GM18907 (cell line): ENCODE measurements at regions not wholly inside any gene's neighbourhood (a gene's known extent, or its start where the extent isn't known, plus 50 kb on each side); places are given as distances from the start of the nearest gene placed in this dataset.

Experiments
- ATAC-seq: cut with Tn5 transposase; IDR thresholded peaks from one replicate; pipeline ENCODE4 v1.9.1; 2021; ENCODE audit warnings: mild to moderate bottlenecking, moderate library complexity; ENCODE audit not compliant: unreplicated experiment

- ATAC-seq, result no peak
Observed at GRCh38 chr5:34526682-34527305, 129.3 kb upstream of the RAI14 start.

DNA sequence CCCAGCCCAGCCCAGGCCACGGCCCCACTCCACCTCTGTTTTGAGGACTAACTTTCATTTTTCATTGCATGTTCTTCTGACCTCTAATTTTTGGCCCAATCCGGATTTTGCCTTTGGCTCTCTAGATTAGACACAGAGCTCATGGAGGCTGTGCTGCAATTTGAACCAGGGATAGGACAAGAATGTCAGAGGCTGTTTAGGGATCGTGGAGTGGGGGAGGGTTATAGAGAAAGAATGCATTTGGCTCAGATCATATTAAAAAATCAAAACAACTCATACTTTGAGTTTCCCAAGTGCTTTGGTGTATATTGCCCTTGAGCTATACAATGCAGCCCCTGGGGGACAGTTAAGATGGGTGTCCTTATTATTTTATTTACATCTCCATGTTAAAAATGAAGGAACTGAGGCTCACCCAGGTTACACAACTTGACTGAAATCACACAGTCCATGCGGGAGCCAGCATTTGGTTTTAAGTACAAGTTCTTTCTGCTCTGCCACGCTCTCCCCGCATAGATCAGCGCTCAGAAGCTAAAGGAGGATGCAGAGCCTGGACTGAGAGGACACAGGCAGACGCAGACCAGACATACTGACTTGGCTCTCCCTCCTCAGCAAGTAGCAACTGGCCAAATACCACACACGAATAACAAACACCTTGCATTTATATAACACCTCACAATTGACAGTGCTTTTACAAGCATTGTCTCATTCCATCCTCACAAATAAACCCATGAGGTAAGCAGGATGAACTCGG is 126.4 kb upstream of the RAI14 start:
- ATAC-seq, result no peak

DNA sequence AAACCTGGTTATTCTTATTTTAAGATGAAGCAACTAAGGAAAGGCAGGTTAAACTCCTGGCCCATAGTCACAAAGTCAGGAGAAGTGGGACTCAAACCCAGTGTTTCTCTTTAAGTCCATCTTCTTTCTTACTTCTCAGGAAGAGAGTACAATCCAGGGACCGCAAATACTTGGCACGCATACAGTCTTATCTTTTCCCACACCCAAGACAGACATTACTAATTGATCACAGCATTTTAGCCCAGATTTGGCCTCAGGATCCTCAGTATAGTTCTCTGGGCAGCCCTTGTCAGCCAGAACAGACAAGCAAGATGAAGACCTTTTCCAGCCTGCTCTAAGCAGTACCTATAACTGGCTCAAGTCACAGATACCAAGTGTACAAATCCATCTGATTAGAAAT is 125.5 kb upstream of the RAI14 start:
- ATAC-seq, result no peak

DNA sequence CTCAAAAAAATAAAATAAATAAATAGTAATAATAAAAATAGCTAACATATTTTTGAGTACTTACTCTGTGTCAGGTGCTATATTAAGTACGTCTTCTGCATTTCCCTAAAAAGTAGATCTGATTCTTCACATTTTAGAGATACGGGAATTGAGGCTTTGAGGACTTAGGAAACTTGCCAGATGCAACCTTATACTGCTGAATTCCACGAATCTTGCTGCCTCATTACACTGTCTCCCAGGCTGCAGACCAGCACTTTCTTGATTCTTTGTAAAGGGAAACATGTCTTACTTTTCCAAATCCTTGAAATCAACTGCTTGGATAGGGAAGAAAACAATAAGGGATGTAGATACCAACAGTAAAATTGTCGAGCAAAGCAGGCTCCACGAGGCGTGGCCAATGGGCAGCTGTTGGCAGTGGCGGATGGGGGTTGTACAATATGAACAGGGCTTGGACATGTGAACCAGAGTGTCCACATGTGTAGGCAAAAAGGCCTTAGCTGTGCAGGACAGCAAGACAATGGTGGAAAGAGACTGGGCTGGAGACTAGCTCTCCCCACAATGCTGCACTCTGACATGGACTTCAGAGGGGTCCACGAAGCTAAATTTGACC is 124.3 kb upstream of the RAI14 start:
- no peak for ATAC-seq

GRCh38 chr5:34533582-34534522 is 122.3 kb upstream of the RAI14 start:
- ATAC-seq, result peak; percentile 52

DNA sequence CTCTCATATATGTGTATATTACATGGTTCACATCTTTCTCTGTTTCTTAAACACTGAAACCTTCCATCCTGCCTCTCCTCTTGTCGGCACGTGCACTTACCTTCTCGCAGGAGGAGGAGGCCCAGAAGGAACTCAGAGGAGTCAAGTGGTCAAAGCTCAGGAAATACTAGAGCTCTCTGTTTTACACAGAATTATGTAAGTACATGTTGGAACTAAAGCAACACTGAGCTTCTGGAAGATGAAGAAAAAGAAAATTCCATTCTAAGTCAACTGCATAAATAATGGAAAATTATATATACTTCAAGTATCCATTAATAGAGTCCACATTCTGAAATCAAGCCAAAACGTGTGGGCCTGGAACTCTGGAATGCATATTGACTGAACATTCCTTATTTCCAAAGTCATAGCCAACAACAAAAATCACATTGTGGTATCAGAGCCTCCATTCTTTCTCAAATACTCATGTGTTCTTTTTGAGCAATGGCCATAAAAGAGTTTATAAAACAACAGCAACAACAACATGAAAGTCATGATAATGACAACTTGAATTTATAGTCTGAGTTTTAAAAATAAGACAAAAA is 121.5 kb upstream of the RAI14 start:
- no peak for ATAC-seq

- no peak for ATAC-seq
Observed at GRCh38 chr5:34535433-34535832, 120.7 kb upstream of the RAI14 start.

DNA sequence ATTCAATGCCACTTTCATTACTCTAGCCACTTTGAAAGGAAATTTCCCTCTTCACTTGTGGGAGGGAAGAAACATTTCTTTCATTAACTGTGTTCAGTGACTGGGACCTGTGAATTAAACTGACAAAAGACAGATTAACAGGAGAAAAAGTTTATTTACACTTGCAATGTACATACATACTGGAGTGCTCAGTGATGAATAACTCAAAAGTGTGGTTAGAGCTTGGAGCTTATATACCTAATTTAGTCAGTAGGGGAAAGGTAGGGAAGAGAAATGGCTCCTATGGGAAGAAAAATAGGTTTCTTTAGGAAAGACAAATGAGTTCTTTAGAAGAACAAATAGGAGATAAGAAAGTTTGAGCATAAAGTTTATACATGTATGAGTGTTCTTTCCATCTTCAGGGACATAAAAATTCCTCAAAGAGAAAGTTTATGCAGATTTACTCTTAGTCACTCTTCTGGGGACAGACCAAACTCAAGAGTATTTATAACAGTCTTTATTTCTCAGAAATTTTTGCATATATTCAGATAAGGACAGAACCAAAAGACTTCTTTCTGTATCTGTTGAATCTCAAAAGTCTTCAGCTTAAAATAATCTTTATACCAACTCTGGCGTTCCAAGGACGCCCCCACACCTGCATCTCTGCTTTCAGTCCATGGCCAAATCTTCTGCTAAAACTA is 120.0 kb upstream of the RAI14 start:
- ATAC-seq, result no peak

DNA sequence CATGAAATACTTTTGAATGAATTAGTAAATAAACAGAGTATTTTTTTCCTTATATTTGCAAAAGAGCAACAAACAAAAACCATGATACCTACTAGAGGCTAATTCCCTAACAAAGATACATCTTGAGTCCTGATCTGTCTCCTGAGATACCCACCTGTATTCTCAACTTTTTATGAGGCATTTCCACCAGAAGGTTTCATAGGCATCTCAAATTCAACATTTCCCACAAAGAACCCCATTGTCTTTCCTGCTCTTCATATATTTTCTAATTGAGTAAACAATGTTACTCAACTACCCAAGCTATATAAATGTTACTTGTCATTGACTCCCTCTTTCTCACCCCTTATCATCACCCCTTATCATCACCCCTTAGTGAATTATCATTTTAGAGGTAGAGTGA is 119.4 kb upstream of the RAI14 start:
- ATAC-seq, result no peak

DNA sequence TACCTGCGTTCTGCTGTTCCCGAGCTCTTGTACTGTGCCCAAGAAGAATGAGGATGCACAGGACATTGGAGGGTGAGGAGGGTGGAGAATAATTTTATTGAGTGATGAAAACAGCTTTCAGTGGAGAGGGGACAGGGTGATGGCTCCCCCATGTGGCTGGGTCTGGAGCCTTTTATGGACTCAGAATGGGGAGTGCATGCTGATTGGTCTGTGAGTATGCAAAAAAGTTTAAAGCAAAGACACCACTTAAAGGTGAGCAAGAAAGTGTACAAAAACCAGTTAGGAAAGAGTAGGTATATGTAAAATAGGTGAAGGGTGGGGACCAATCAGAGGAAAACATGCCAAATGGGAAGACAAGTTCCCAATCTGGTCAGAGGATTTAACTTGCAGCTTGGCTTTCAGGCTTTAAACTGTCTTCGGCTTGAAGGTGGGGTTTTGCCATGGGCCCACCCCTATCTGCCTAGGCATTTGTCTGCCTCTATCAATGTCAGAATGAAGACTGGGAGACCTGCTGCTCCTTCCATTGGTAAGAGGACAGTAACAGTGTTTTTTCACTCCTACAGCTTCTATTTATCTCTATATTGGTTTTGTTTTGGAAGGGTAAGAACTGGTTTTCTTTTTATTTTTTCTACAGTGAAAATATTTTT is 118.0 kb upstream of the RAI14 start:
- no peak for ATAC-seq

DNA sequence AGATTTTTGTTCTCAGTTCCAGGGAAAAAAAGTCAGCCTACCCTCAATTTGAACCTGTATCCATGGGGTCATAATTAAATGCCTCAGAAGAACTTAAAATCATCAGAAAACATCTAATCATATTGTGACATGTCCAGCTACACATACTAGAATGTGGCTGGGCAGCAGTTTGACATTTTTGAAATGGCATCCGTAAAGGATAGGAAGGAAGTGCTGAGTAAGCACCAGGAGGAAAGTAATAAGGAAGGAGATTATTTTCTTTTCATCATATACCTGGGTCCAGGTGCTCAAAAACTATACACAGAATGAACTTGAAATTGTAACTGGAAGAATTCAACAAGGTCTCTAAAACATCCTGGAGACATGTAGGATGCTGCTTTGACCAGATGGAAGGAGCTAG is 116.9 kb upstream of the RAI14 start:
- ATAC-seq, result no peak

GRCh38 chr5:34541067-34541466 is 115.1 kb upstream of the RAI14 start:
- ATAC-seq, result no peak

GRCh38 chr5:34542818-34543217 is 113.3 kb upstream of the RAI14 start:
- ATAC-seq, result no peak

DNA sequence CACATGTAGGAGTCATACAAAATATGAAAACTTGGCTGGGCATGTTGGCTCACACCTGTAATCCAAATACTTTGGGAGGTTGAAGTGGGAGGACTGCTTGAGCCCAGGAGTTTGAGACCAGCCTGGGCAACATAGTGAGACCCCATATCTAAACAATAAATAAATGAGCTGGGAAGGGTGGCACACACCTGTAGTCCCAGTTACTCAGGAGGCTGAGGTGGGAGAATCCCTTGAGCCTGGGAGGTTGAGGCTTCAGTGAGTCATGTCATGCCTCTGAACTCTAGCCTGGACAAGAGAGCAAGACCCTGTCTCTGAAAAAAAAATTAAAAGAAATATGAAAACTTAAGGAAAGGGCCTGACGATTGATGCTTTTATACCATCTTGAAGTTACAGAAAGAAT is 112.4 kb upstream of the RAI14 start:
- no peak for ATAC-seq

- no peak for ATAC-seq
Observed at GRCh38 chr5:34544403-34544802, 111.7 kb upstream of the RAI14 start.

DNA sequence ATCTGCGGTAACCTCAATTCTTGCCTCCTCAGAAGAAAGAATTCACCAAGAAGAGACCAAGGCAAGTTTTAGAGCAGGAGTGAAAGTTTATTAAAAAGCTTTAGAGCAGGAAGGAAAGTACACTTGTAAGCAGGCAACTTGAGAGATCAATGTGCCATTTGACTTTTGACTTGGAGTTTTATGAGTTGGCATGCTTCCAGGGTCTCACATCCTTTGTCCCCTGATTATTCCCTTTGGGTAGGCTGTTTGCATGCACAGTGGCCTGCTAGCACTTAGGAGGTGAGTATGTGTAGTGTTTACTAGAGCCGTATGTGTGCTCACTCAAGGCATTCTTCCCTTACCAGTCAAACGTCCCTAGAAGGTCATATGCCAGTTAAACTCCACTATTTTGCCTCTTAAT is 111.0 kb upstream of the RAI14 start:
- ATAC-seq, result no peak

DNA sequence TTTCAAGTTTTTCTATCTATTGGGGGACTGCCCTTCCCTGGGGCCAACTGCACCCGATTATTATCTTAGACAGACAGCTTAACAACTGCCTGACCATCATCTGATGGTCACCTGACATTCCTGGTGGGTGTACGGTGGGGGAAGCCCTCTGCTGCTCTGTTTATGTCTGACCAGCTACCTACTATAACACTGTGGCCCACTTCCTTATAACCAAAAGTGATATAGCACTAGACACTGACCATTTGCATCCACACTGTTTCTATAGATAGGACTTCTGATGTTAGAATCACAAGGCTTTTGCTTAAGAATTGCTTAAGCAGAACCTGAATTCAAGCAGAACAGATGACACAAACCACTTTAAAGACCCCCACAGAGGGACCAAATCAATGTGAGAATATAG is 110.5 kb upstream of the RAI14 start:
- no peak for ATAC-seq

GRCh38 chr5:34547300-34548085 is 108.6 kb upstream of the RAI14 start:
- ATAC-seq, result no peak

DNA sequence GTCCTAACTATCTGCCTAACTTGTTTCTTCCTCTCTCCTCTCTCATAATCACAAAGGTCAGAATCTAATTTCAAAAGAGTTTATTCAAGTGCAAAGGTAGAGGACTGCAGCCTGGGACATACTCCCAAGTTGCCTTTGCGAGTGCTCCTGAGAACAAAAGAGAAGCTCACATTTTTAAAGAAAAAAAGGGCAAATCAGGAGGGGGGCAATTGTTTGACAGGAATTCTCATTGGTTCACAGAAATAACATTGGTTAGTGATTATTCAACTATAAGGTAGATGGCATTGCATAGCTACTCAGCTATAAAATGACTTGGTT is 108.1 kb upstream of the RAI14 start:
- ATAC-seq, result no peak
